GM21381 (cell line): ENCODE measurements at regions not wholly inside any gene's neighbourhood (a gene's known extent, or its start where the extent isn't known, plus 50 kb on each side); places are given as distances from the start of the nearest gene placed in this dataset.
A peak's percentile ranks its signal among the peaks of the same experiment; 100 is the strongest.

Experiments
- ATAC-seq: cut with Tn5 transposase; IDR thresholded peaks from one replicate; pipeline ENCODE4 v1.9.1; 2021; ENCODE audit warnings: mild to moderate bottlenecking, moderate library complexity; ENCODE audit not compliant: unreplicated experiment

DNA sequence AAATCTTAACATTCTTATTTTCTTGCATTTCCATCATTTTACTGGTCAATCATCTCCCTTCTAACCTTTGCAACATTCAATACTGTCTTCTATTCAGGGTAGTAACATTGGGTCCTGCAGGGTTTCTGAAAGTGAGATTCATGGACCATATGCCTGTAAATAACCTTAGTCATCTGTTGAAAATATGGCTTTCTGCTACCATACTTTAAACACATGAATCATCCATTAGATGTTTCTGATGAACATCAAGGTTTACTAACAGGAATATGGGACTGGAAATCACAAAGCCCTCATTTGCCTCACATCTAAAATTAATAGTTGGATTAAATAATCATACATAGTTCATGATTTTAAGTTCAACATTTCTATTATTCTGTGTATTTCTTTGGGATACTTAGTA is 475.9 kb upstream of the MARCKS start:
- no peak for ATAC-seq

DNA sequence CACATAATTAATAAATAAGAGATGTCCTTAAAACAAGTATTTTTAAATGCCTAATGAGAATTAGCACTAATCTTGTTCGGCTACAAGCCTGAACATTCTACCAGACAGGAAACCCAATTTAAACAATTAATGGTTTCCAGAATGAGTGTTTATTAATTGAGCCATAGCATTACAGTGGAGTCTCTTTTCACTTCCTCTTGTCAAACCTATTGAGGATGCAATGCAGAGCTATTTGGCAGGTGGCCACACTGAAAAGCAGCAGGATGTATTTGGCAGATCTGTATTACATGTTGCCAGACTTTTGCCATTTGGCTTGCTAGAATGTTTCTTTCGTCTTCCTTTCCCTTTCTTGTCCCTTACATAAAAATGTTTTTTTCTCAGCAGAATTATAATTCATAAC is 475.2 kb upstream of the MARCKS start:
- ATAC-seq: peak; percentile 78

DNA sequence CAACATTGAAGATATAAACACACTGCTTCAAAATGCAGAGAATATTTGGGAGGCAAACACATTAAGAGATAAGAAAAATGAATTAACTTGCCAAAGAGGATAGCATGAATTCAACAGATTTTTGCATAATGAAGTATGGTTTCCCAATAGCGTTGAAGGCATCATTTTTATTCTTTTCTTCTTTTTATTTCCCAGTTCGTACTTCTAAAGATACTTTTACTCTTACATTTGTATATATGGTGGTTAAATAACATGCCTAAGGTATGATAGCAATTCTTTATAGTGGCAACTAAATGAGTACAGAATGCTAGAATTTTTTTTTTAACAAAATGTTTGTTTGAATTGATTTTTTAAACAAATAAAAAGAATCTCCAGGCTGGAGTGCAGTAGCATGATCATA is 473.4 kb upstream of the MARCKS start:
- ATAC-seq: no peak

DNA sequence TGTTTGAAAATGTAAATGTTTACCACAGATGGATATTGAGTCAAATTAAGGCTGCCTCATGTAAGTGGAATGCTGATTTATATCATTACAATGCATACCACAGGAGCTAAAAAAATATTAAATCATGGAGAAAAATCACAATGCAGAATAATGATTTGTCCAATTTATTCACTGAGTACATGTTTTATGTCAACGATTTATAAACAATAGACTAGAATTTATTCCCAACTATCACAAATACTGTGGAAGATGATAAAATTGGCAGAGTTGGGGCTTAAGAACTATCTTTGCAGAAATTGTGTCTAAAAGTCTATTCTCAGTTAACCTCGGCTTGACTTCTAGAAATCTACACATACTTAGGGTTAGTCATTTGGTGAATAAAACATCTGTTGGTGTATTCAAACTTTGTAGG is 472.1 kb upstream of the MARCKS start:
- no peak for ATAC-seq

DNA sequence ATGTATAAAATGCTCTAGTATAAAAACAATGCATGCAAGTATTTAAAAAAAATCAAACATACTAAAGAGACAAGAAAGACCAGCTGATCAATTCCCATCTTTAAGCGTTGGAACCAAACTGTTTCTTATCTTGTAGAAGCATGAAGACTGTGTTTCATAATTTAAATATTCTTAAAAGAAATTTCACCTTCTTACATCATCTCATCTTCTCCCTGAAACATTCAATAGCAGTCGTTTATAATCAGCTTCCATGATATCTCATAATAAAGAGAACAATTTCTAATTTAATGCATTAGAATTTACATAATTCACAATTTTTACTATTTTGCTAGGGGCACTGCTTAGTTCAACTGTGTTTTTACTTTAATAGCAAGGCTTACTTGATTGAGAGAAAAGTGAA is 468.1 kb upstream of the MARCKS start:
- no peak for ATAC-seq

DNA sequence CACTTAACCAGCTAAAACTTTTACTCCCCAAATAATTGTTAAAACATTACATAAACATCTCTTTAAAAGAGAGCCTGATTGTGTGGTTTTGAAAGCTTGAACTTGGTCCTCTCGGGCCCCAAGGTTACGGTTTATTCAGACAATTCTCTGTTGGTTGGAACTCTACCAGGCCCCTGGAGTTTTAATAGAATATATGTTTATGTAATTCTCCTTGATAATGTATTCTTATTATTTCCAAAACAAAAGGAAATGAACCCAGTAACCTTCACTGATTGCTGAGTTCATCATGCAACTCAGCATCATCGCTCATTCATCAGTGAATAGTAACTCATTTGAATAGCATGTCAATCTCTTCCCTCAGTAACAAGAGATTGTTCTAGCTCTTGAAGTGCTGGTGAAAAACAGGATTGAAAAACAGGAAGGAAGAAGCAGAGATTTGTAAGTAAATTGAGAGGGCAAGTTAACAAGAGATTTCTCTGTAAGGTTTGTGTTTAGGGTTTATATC is 464.5 kb upstream of the MARCKS start:
- no peak for ATAC-seq

DNA sequence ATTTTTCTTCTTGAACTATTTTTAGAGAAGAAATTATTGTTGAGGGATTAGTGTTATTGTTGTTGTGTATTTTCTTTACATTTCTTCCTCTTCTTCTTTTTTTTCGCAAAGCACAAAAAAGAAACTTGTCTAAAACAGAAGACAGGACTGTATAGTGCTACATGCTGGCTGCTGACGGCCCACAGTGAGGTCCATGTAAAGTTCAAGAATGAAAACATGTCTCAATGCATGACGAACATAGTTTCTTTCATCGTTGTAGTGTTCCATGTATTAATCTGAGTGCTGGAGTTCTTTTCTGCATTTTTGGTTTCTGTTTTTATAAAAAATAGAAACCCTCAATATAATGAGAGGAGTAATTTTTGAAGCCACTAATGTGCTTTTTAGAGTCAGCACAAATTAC is 462.9 kb upstream of the MARCKS start:
- ATAC-seq: no peak

DNA sequence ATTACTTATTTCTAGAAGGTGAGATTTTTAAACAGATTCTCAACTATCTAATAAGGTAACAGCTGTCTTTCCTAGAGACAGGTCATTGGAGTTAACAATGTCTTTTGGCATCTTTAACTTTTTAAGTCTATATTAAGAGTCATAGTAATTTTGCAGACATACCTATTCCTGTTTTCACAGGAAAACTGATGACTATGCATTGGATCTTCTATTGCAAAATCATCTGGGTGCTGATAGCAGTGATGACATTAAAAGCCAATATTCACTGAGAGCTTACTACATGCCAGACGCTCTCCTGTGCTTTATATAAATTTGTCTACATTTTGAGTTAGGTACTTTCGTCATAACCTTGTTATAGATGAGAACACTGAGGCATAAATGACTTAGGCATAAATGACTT is 462.4 kb upstream of the MARCKS start:
- no peak for ATAC-seq

DNA sequence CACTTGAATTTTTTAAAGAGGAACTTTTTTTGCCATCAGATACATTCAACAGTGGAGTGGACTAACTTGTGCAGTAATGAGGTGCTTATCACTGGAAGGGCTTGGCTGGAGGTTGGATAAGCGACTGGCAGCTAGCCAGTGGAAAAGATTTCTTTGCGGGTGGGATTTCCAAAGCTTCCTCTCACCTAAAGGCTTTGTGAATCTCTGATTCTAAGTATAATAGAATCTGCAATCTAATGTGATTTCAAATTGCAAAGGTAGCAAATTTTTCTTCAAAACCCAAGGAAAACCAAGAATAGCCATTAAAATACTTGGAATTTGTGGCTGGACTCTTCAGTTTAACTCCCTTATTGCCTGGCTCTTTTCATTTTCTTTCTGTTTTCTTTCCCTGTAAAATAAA is 460.4 kb upstream of the MARCKS start:
- no peak for ATAC-seq

DNA sequence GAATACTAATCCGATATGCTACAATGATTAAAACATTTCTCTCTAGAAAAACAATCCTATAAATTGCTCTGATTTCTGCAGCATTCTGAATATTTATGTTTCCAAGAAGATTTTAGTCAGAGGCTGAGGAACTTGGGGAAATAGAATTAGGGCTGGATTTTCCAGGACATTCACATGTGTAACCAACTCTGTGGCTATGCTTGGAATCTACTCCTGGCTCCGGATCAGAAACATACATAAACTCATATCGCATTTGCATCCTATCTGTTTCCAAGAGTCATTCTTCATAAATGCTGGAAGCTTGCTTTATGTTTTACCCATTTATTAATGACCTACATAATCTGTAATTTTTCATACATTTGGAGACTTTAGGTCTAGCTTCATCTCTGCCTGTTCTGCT is 459.9 kb upstream of the MARCKS start:
- ATAC-seq: no peak

DNA sequence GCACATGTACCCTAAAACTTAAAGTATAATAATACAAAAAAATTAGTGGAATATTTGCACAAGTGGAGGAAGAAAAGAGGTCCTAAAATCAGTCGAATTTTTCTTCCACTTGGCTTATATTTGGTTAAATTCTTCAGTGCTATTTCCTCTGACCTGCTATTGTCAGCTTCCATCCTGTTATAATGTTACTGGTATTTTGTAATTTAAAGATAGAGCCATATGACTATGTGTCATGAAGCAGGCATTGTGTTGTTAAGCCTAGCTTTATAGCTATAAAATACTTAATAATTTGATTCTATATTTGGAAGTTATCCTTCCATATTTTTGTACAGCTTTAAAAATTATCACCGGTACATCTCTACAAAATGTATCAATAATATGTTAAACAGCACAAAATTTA is 455.9 kb upstream of the MARCKS start:
- no peak for ATAC-seq

DNA sequence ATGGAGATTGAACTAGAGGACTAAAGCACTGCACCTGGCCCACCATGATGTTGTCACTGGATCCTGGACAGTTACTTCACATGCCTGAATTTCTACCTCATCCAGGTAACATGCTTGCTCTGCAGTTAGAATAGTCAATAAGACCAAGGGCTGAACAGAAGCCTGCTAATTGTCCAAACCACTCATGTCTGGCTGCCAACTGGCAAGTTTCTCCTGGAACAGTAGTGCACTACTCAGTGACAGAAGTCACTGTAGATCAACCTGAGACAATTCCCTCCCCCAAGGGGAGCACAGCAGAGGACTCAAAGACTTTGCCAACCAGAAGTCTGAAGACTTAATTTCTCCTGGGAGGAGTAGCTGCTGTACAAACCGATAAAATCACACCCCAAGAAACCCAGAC is 454.6 kb upstream of the MARCKS start:
- ATAC-seq: no peak

DNA sequence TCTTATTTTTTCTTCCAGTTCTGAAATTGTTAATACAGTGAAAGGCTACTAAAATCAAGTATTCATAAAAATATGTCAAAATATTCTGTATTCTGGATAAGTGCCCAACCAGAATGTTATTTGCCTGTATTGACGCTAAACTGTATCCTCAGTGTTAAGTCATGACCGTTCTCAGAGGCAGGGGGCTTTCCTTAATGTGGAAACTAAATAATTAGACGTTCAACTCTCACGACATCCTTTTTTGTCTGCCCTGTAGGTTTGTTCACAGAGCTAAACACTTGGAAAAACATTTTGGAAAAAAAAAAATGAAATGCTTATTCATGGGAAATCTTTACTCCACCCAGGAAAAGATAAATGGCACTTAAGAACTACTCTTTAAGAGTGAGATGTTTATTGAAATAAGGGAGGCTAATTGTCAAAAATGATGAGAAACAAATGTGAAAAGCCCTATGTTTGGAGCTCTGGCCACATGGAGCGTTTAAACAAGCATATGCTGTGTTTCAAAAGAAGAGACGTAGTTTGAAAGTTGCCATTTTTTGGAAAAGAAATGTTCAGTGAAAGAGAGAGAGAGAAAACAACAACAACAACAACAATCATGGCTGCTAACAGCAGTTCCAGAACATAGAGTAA is 453.1 kb upstream of the MARCKS start:
- ATAC-seq: no peak

DNA sequence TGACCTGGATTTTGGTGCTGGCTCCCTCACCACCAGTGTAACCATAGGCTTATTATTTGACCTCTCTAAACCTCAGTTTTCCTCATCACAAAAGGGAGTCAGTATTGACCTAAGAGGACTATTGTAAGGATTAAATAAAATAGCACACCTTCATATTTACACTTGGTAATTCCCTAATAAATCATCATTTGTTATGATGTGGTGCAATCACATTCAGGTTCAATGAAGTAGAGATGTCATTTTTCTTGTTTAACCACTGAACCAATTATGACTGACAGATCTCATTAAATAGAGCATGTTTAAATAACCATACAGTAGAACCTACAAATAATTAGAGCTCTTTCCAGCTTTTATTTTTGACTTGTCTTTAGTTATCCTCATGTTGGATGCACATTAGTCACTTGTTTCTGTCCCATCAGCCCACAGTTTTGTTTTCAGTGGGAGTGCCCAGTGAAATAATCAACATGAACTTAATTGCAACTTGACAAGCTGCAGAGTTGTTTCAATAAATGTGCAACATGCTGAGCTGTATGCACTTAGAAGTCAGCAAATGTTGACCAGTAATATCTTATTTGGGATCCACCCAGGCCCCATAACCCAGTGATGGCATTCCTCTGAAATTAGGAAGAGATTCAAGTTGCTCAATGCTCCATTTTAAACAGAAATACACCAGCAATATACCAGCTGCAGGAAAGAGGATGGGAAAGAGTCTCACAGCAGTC is 451.7 kb upstream of the MARCKS start:
- ATAC-seq: no peak

DNA sequence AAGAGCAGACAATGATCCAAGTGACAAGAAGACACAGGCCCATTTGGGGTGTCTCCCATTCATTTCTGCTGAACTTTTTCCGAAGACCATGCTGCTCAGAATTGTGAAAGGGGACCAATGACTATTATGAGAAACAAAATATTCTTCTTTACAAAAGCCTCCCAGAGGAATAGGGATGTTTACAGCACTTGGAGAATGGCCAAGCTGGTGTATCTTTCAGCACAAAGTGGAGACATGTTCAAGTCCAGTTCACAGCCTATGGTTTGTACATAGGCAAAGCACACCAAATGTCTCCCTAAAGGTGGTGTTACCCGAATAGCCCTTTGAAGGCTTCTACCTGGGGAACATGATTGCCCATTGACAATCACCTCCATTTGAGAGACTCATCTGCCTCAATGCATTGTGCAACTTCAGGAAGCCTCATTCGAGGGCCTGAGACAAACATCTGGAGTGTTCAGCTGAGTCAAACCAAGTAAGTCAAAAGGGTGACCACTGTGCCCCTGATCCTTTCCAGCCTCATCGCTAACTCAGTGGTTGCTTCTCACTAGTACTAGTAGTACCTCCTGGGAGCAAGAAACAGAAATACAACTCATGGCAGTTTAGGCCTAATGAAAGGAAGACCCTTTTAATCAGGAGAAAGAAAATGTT is 451.0 kb upstream of the MARCKS start:
- ATAC-seq: no peak

DNA sequence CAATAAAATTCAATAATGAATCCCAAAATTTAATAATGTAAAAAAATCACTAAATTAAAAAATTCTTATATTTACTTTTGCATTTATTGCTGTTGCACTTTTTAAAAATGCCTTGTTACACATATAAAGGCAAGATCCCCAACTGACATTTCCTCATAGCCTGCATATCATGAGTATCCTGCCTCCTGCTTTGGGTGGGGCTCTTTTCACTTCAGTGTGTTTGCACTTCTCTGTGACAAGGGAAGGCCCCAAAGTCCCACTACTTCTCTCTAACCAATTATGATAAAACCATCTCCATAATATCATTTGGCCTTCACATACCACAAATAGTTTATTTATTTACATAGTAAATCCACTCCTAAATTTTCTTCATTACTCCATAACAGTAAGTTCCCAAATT is 446.1 kb upstream of the MARCKS start:
- no peak for ATAC-seq

DNA sequence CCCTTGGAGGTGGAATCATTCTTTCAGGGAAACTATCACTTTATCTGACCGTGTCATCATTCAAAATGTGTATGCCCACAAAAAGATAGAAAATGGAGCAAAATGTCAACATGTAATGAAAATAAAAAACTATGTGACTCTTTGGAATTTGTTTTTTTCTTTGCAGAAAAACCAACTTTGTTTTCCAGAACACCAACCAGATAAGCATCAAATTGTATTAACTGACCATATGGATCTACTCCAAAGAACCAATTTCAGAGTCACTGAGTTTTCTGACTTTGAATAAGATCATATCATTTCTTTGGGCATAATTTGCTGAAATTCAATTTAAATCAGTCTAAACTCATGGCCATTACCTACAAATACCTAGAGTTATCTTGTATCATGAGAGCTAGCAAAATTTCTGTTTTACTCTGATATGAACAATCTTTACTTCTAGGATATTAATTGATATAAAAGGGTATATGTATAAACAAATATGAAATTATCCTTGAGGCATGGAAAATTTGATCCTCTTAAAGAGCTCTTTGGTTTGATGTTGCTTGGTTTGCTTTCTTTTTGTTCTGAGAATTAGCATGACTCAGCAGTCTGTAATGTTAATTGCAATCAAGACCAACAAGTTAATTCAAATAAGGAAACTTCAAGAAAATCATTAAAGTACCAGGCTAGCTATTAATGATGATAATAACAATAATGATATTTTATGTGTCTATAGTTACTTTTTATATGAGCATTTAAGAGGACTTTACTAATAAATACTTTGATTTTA is 444.4 kb upstream of the MARCKS start:
- ATAC-seq: no peak

DNA sequence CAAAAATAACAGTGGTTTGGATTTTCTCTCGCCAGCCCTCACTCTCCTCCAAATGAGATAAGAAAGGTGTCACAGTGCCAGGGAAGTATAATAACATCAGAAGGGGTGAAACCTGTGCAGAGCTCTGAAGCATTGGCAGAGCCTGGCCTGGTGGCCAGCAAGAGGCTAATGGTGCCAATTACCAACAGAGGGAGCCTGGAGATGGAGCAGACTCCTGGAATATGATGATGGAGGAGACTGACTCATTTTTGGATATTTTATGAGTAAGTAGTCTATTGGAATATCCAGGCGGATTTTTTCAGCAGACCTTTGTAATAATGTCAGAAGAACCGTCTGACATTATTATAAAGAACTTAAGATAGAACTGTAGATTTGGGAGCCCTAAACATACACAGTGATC is 442.6 kb upstream of the MARCKS start:
- no peak for ATAC-seq

DNA sequence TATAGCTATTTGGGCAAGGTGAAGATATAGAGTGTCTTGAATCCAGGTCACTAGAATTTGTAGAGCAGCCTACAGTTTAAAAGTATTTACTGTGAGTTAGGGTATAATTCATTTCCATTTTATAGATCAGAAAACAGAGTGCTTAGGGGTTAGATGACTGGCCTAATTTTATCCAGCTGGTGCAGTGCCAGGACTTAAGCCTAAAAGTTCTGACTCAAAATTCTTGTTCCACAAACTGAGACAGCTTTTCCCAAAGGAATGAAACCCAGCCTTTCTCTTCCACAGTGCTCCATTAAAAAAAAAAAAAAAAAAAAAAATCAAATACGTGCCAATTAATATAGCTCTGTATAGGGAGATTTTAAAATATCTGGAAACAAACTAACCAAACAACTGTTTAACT is 441.0 kb upstream of the MARCKS start:
- ATAC-seq: no peak

DNA sequence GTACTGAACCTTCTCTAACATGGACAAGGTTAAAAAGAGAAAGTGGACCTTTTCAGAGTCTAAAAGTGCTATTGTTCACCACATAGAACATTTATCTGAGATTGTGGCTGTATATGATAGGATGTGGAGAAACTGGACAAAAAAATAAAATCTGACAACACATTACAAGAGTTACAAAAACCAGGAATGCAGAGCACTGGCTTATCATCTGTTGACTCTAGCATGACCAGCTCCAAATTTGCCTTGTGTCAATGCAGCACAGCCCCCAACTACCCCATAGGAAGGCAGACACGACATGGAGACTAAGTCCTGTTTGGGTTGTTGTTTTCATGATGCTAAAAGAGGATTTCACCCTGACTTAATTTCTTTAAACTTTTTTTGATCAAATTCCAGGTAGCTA is 436.9 kb upstream of the MARCKS start:
- ATAC-seq: no peak

DNA sequence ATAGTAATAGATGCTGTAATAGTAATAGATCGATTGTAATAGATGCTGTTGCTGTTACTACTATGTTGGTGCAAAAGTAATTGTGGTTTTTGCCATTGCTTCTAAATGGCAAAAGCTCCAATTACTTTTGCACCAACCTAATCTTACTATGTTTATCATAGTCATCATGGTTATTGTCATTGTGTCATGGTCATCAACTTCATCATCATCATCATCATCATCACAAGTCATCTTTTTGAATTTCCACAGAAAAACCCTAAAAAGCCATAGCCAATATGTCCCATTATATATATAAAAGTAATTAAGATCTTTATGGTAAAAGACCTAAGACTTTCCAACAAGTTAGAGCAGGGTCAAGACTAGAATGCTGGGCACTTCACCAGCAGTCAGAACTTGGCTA is 435.1 kb upstream of the MARCKS start:
- ATAC-seq: no peak

DNA sequence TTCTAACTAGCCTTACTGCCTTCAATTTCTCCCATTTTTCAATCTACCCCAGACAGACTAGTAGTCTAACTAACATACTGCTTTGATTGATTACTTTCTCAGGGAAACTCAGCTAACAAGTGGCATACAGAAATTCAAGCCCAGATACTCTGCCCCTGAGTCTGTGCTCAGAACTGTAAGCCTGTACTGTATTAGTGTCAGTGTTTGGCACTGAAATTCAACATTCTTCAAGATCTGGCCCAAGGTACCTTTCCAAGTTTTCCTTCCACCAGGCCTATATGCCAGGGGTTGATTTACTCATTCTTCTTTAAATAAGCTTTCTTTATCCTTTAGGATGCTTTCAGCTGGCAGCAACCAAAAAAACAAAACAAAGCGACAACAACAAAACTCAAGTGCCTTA is 433.2 kb upstream of the MARCKS start:
- ATAC-seq: no peak
